CD4-positive, alpha-beta T cell treated with Interleukin-6 for 4 hours (primary cell): ENCODE measurements at regions not wholly inside any gene's neighbourhood (a gene's known extent, or its start where the extent isn't known, plus 50 kb on each side); places are given as distances from the start of the nearest gene placed in this dataset.
"Not testable (repeated sequence)": the region's sequence is repeated elsewhere in the genome, so short reads cannot be mapped to it uniquely, and the experiment has no call there.

Source experiments
- DNase-seq: peaks from one replicate; pipeline ENCODE4 v3.0.0-alpha.2; 2020; ENCODE audit warnings: mixed read lengths

GRCh38 chr10:2918489-2918888, 148.9 kb upstream of the PFKP start:
- no peak for DNase-seq

GRCh38 chr10:2917926-2918325, 149.4 kb upstream of the PFKP start:
- DNase-seq: no peak

- DNase-seq: no peak
These were observed 151.9 kb upstream of the PFKP start for GRCh38 chr10:2915412-2915811.

- DNase-seq: no peak
These were observed 152.6 kb upstream of the PFKP start for GRCh38 chr10:2914741-2915140.

GRCh38 chr10:2913474-2913873, 153.9 kb upstream of the PFKP start:
- DNase-seq: no peak

GRCh38 chr10:2910656-2911055, 156.7 kb upstream of the PFKP start:
- DNase-seq: no peak

GRCh38 chr10:2909921-2910320, 157.4 kb upstream of the PFKP start:
- no peak for DNase-seq

GRCh38 chr10:2908851-2909630, 158.3 kb upstream of the PFKP start:
- DNase-seq: peak; percentile 19

GRCh38 chr10:2906974-2907373, 160.4 kb upstream of the PFKP start:
- no peak for DNase-seq

GRCh38 chr10:2905851-2906250, 161.5 kb upstream of the PFKP start:
- DNase-seq: no peak

GRCh38 chr10:2900530-2900929, 166.8 kb upstream of the PFKP start:
- no peak for DNase-seq

GRCh38 chr10:2899246-2899951, 167.9 kb upstream of the PFKP start:
- no peak for DNase-seq

- no peak for DNase-seq
These were observed 168.9 kb upstream of the PFKP start for GRCh38 chr10:2898509-2898860.

- no peak for DNase-seq
These were observed 169.5 kb upstream of the PFKP start for GRCh38 chr10:2897619-2898508.

- not testable (repeated sequence) for DNase-seq
These were observed 171.0 kb upstream of the PFKP start for GRCh38 chr10:2896334-2896733.

- no peak for DNase-seq
These were observed 171.7 kb upstream of the PFKP start for GRCh38 chr10:2895594-2896196.

- no peak for DNase-seq
These were observed 173.4 kb upstream of the PFKP start for GRCh38 chr10:2893991-2894390.

- DNase-seq: no peak
These were observed 174.0 kb upstream of the PFKP start for GRCh38 chr10:2893158-2893845.

GRCh38 chr10:2891770-2892124, 175.6 kb upstream of the PFKP start:
- DNase-seq: no peak

GRCh38 chr10:2891073-2891769, 176.1 kb upstream of the PFKP start:
- no peak for DNase-seq

- DNase-seq: no peak
These were observed 177.3 kb upstream of the PFKP start for GRCh38 chr10:2890093-2890492.
